GM13977 (cell line): ENCODE measurements at regions not wholly inside any gene's neighbourhood (a gene's known extent, or its start where the extent isn't known, plus 50 kb on each side); places are given as distances from the start of the nearest gene placed in this dataset.
"Not testable (repeated sequence)": the region's sequence is repeated elsewhere in the genome, so short reads cannot be mapped to it uniquely, and the experiment has no call there.

Experiments used
- DNase-seq: peaks from one replicate; pipeline ENCODE4 v3.0.0; 2012; ENCODE audit warnings: low spot score
- in situ Hi-C: fragments of 300-500 bp; cut with MboI; formaldehyde crosslinking; loops from one replicate; pipeline ENCODE4 v1.12.0; 2022; ENCODE audit warnings: low sequenced_read_pairs, low pct_unique_long_range_greater_than_20kb, mixed read lengths, inconsistent platforms; ENCODE audit not compliant: unreplicated experiment
- TF ChIP-seq, protein P1 (sequence below): IDR thresholded peaks from 2 replicates; pipeline ENCODE4 v1.5.1; 2012; ENCODE audit warnings: mild to moderate bottlenecking, control low read depth; ENCODE audit not compliant: insufficient read depth; ENCODE audit errors: extremely low read depth, missing control alignments

DNA sequence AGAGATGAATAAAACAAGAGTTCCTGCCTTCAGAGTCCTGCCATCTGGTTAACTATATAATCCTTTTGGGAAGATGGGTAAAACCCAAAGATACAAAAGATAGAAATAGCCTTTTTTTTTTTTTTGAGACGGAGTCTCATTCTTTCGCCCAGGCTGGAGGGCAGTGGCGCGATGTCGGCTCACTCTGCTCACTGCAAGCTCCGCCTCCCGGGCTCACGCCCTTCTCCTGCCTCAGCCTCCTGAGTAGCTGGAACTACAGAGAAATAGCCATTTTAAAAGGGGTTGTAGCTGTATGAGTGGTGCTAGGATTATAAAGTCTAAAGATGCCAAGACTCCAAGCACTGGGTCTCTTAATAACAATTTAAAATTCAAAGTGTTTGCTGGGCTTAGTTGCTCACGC is 97.2 kb downstream of the KDR start:
- in situ Hi-C loops: no loop called here
- TF ChIP-seq, protein P1, sequence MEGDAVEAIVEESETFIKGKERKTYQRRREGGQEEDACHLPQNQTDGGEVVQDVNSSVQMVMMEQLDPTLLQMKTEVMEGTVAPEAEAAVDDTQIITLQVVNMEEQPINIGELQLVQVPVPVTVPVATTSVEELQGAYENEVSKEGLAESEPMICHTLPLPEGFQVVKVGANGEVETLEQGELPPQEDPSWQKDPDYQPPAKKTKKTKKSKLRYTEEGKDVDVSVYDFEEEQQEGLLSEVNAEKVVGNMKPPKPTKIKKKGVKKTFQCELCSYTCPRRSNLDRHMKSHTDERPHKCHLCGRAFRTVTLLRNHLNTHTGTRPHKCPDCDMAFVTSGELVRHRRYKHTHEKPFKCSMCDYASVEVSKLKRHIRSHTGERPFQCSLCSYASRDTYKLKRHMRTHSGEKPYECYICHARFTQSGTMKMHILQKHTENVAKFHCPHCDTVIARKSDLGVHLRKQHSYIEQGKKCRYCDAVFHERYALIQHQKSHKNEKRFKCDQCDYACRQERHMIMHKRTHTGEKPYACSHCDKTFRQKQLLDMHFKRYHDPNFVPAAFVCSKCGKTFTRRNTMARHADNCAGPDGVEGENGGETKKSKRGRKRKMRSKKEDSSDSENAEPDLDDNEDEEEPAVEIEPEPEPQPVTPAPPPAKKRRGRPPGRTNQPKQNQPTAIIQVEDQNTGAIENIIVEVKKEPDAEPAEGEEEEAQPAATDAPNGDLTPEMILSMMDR: no peak
- no peak for DNase-seq

DNA sequence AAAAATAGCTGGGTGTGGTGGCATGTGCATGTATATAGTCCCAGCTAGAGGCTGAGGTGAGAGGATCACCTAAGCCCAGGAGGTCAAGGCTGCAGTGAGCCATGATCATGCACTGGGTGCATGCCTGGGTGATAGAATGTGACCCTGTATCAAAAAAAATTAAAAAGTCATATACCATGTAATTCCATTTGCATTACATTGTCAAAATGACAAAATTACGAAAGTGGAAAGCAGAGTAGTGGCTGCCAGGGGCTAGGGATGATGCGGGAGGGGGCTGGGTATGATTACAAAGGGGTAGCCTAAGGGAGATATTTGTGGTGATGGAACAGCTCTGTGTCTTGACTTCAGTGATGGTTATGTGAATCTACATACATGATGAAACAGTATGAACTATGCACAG is 97.8 kb downstream of the KDR start:
- TF ChIP-seq, protein P1: no peak
- in situ Hi-C loops: no loop called here
- DNase-seq: no peak

DNA sequence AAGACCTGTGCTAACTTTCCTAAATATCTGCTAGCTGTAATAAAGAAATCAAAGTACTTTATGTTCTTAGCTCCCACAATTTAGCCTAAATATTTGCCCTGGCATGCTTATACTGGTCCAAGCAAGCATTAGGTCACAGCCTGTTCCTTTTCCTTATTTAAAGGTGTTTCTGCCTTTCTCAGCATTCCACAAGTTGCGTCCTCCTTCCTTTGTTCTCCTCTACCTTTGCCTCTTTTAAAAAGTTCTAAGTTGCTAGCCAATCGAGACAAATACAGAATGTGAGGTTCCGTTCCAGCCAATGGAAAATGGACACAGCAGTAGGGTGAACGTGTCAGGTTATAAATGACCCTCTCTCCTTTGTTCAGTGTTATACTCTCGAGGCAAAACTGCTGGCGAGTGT is 99.9 kb downstream of the KDR start:
- in situ Hi-C loops: not testable (repeated sequence)

DNA sequence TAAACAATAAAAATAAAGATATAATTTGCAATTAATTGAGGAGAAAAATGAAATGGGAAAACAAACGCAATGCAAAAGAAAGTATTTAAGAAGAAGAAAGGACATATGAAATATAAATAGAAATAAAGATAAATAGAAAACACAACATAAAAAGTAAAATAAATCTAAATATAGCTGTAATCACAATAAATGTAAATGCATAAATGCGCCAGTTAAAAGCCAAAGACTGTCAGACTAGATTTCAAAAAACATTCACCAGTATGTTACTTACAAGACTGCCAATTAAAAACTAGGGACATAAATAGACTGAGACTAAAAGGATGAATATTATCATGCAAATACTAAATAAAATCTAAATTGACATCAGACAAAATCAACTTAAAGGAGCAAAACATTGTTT is 102.4 kb downstream of the KDR start:
- in situ Hi-C loops: no loop called here
- TF ChIP-seq, protein P1: no peak
- DNase-seq: no peak

More for the DNA sequence above, 99.9 kb downstream of the KDR start:
- DNase-seq: not testable (repeated sequence)

DNA sequence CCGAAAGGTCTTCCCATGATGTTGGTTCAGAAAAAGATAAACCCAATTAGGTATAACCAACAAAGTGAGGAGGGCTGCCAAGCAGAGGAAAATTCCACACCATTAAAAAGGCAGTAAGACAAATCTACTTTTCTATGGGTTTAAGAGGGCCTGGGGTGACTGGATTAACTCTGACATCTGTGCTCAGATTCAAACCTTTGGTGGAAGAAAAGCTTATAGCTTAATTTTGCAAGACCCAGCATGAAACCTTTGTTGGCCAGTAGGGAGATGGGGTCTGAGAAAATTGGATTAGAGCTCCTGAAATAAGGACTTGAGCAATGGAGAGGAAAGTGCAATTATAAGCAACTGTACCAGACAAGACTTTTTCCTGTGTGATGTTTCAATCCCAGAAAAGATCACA is 104.2 kb downstream of the KDR start:
- DNase-seq: no peak
- TF ChIP-seq, protein P1: no peak
- in situ Hi-C loops: no loop called here

DNA sequence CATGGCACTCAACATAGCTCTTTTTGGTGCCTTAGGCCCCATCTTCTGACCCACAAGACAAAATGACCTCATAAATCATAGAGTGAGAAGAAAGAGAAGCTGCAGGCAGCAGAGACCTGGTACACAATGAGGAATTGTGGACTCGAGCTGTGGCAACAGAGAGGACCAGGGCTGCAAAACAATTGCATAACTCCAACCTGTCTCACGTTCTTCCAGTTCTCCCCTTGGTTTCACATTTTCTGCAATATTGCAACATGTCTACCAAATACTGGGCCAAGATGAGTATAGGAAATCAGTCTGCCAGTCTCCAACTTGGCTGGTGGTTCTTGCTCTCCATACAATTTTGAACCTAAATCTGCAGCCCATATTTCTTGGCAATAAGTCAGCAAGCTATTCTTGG is 105.3 kb downstream of the KDR start:
- no peak for DNase-seq
- TF ChIP-seq, protein P1: no peak
- in situ Hi-C loops: no loop called here

DNA sequence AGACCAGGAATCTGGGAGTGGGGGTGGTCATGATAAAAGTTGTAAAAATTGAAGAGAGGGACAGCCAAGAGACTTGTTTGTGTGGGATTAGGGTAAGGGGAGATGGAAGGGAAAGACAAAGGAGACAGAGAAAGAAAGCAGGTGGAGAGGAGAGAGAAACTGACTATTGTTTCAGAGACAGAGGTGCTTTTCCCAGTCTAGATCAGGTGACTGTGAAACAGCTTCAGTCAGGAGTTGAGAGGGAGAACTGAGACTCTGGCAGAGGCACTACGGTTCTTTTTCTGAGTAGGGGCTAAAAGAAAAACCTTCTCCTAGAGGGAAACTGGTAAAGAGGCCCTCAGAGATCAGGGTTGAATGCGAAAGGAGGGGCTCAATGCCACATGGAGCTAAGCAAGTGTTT is 106.4 kb downstream of the KDR start:
- no peak for DNase-seq
- in situ Hi-C loops: no loop called here
- TF ChIP-seq, protein P1: no peak
